BJ (cell line): ENCODE measurements at regions not wholly inside any gene's neighbourhood (a gene's known extent, or its start where the extent isn't known, plus 50 kb on each side); places are given as distances from the start of the nearest gene placed in this dataset.

Source experiments
- CTCF ChIA-PET: fragments of 350-600 bp; formaldehyde crosslinking; extraction: SDS; loops from one replicate; lab custom pipeline; 2021; ENCODE audit warnings: antibody characterized with exemption, inconsistent platforms; lab: Yijun Ruan, JAX
- POLR2A ChIA-PET: fragments of 300-600 bp; sonication (Branson Sonifier 250); formaldehyde crosslinking; extraction: SDS; loops from one replicate; lab custom pipeline; 2021; ENCODE audit warnings: antibody characterized with exemption; lab: Charles Lee
- DNase-seq: peaks from one replicate; pipeline ENCODE4 v3.0.0-alpha.2; 2011; ENCODE audit warnings: low read depth
- H3K27me3 ChIP-seq: 2 replicates; pipeline ENCODE4 v1.6.0; 2011; ENCODE audit warnings: low read length; ENCODE audit not compliant: control insufficient read depth, insufficient read depth
- H3K36me3 ChIP-seq: 2 replicates; pipeline ENCODE4 v1.5.1; 2011; ENCODE audit warnings: low read length; ENCODE audit not compliant: control insufficient read depth, insufficient read depth
- H3K4me3 ChIP-seq: 2 replicates; pipeline ENCODE4 v1.5.1; 2011; ENCODE audit warnings: low read depth, mild to moderate bottlenecking, control low read depth, low read length
- CTCF ChIP-seq: IDR thresholded peaks from 2 replicates; pipeline ENCODE4 v1.5.1; 2011; ENCODE audit warnings: low read depth, mild to moderate bottlenecking, control low read depth, inconsistent platforms, low read length, moderate library complexity; ENCODE audit not compliant: insufficient read depth

GRCh38 chr2:211228559-211228958, 672.2 kb downstream of the CPS1 start:
- no peak for TF ChIP-seq CTCF

GRCh38 chr2:211237586-211238275, 681.3 kb downstream of the CPS1 start:
- ChIA-PET POLR2A (no interaction called here), CTCF (no interaction called here)
- TF ChIP-seq CTCF, result no peak
- Histone ChIP-seq H3K36me3 (no peaks in the 10 kb centered on the region), H3K27me3 (no peaks in the 10 kb centered on the region), H3K4me3 (no peak overlapping the region)
- DNase-seq, result no peak

More at GRCh38 chr2:211228559-211228958, 672.2 kb downstream of the CPS1 start:
- Histone ChIP-seq H3K4me3 (no peak overlapping the region), H3K27me3 (no peaks in the 10 kb centered on the region), H3K36me3 (no peaks in the 10 kb centered on the region)
- no peak for DNase-seq
- ChIA-PET POLR2A (no interaction called here), CTCF (no interaction called here)

- POLR2A ChIA-PET, result no interaction called here
- Histone ChIP-seq H3K4me3 (no peak overlapping the region), H3K27me3 (no peaks in the 10 kb centered on the region), H3K36me3 (no peaks in the 10 kb centered on the region)
- CTCF ChIA-PET, result no interaction called here
- DNase-seq, result no peak
- TF ChIP-seq CTCF, result no peak
Observed at GRCh38 chr2:211241891-211242290, 685.5 kb downstream of the CPS1 start.

- ChIA-PET POLR2A (no interaction called here), CTCF (no interaction called here)
- H3K27me3 ChIP-seq, result no peaks in the 10 kb centered on the region
- no peak for DNase-seq
- no peak overlapping the region for H3K4me3 ChIP-seq
- H3K36me3 ChIP-seq, result no peaks in the 10 kb centered on the region
- TF ChIP-seq CTCF, result no peak
Observed at GRCh38 chr2:211247751-211248150, 691.4 kb downstream of the CPS1 start.

- Histone ChIP-seq H3K27me3 (no peaks in the 10 kb centered on the region), H3K4me3 (no peak overlapping the region), H3K36me3 (no peaks in the 10 kb centered on the region)
- ChIA-PET CTCF (no interaction called here), POLR2A (no interaction called here)
- TF ChIP-seq CTCF, result no peak
- no peak for DNase-seq
Observed at GRCh38 chr2:211248841-211249240, 692.4 kb downstream of the CPS1 start.
